A549 (cell line): ENCODE measurements at regions not wholly inside any gene's neighbourhood (a gene's known extent, or its start where the extent isn't known, plus 50 kb on each side); places are given as distances from the start of the nearest gene placed in this dataset.

Experiments used
- ATAC-seq, 2 experiments: fragments of 200-7000 bp in 1 of 2; fragments of >200 bp in 1 of 2; cut with Nextera tagmentation in 1 of 2; cut with Tn5 transposase in 1 of 2; 3 replicates each; pipeline versions ENCODE4 v1.8.0 to v1.9.1; 2018 to 2020; ENCODE audit warnings: mild to moderate bottlenecking in 1 of 2, moderate library complexity in 1 of 2
- CTCF ChIA-PET: fragments of 300-600 bp; sonication (Branson Sonifier 250); formaldehyde crosslinking; extraction: SDS; loops from one replicate; lab custom pipeline; 2021; ENCODE audit warnings: antibody characterized with exemption, inconsistent platforms; lab: Yijun Ruan, JAX
- POLR2A ChIA-PET: fragments of 350-600 bp; formaldehyde crosslinking; extraction: SDS; loops from one replicate; lab custom pipeline; 2021; ENCODE audit warnings: antibody characterized with exemption, inconsistent platforms; lab: Yijun Ruan, JAX
- DNase-seq, 2 experiments: peaks; one replicate each; pipeline versions ENCODE4 v3.0.0 to v3.0.0-alpha.2; 2011 to 2016; ENCODE audit warnings: low read depth in 1 of 2, low spot score in 1 of 2
- FAIRE-seq: peaks from 2 replicates; lab custom pipeline; 2011; peaks lifted over from hg19 to GRCh38; lab: Jason Lieb, UNC
- H3K27ac ChIP-seq, 2 experiments: fragments of >200 bp; sonication (Bioruptor Twin); formaldehyde crosslinking; 3 replicates each; pipeline ENCODE4 v1.5.1; 2016 to 2017
- H3K4me1 ChIP-seq: fragments of >200 bp; sonication (Bioruptor Twin); formaldehyde crosslinking; 3 replicates; pipeline ENCODE4 v1.6.1; 2016
- H3K4me2 ChIP-seq: fragments of >200 bp; sonication (Bioruptor Twin); formaldehyde crosslinking; 3 replicates; pipeline ENCODE4 v1.6.1; 2016
- H3K4me3 ChIP-seq: fragments of >200 bp; sonication (Bioruptor Twin); formaldehyde crosslinking; 3 replicates; pipeline ENCODE4 v1.5.1; 2016
- H3K9me3 ChIP-seq: fragments of >200 bp; sonication (Bioruptor Twin); formaldehyde crosslinking; 3 replicates; pipeline ENCODE4 v1.6.1; 2016
- CHD2 ChIP-seq: fragments of 150-350 bp; IDR thresholded peaks from 2 replicates; pipeline ENCODE4 v1.6.1; 2014; ENCODE audit warnings: low read length; ENCODE audit not compliant: partially characterized antibody
- CHD4 ChIP-seq: fragments of 200-600 bp; sonication (generic); IDR thresholded peaks from 2 replicates; pipeline ENCODE4 v1.6.1; 2016; ENCODE audit warnings: antibody characterized with exemption, mild to moderate bottlenecking, borderline replicate concordance
- EP300 ChIP-seq, 2 experiments: fragments of >200 bp; sonication (Bioruptor Twin); formaldehyde crosslinking; IDR thresholded peaks; 2 replicates in 1 of 2; 3 replicates in 1 of 2; pipeline ENCODE4 v1.6.1; 2016 to 2017
- ESRRA ChIP-seq: fragments of 150-350 bp; IDR thresholded peaks from 2 replicates; pipeline ENCODE4 v1.6.1; 2014; ENCODE audit warnings: mild to moderate bottlenecking, low read length, borderline replicate concordance
- GATA3 ChIP-seq: IDR thresholded peaks from 2 replicates; pipeline ENCODE4 v1.6.1; 2012; ENCODE audit warnings: borderline replicate concordance
- HES2 ChIP-seq: fragments of >200 bp; sonication (Bioruptor Twin); formaldehyde crosslinking; IDR thresholded peaks from 2 replicates; pipeline ENCODE4 v1.6.1; 2016
- HMGXB4 ChIP-seq: fragments of 250-450 bp; sonication (Bioruptor Pico); IDR thresholded peaks from 2 replicates; pipeline ENCODE4 v1.5.0; 2021; ENCODE audit warnings: mild to moderate bottlenecking, moderate library complexity, borderline replicate concordance
- HOXB13 ChIP-seq: fragments of 250-450 bp; sonication (Bioruptor Pico); IDR thresholded peaks from 2 replicates; pipeline ENCODE4 v1.5.0; 2020; ENCODE audit warnings: low read depth, mild to moderate bottlenecking, moderate library complexity
- JUN ChIP-seq, 2 experiments: fragments of >200 bp; sonication (Bioruptor Twin); formaldehyde crosslinking; IDR thresholded peaks; 2 replicates in 1 of 2; 3 replicates in 1 of 2; pipeline ENCODE4 v1.6.1; 2016 to 2017
- KDM1A ChIP-seq: fragments of 200-600 bp; sonication (generic); IDR thresholded peaks from 2 replicates; pipeline ENCODE4 v1.6.1; 2016; ENCODE audit warnings: low read depth, mild to moderate bottlenecking
- MAFK ChIP-seq: fragments of 450-650 bp; IDR thresholded peaks from 2 replicates; pipeline ENCODE4 v1.6.1; 2014; ENCODE audit not compliant: partially characterized antibody
- MAZ ChIP-seq: fragments of 150-350 bp; IDR thresholded peaks from 2 replicates; pipeline ENCODE4 v1.6.1; 2014; ENCODE audit warnings: antibody characterized with exemption, low read depth, low read length, borderline replicate concordance
- MYC ChIP-seq: IDR thresholded peaks from 2 replicates; pipeline ENCODE4 v1.6.1; 2012; ENCODE audit warnings: mild to moderate bottlenecking, inconsistent platforms, low read length, improper control_type of control experiment, borderline replicate concordance
- POLR2AphosphoS2 ChIP-seq: conservative IDR thresholded peaks from 2 replicates; pipeline ENCODE4 v1.6.1; 2012; ENCODE audit warnings: low read length, improper control_type of control experiment, inconsistent platforms
- RAD21 ChIP-seq, 2 experiments: fragments of >200 bp in 1 of 2; sonication (Bioruptor Twin) in 1 of 2; formaldehyde crosslinking in 1 of 2; IDR thresholded peaks in 1 of 2; conservative IDR thresholded peaks in 1 of 2; 2 replicates in 1 of 2; 3 replicates in 1 of 2; pipeline ENCODE4 v1.6.1; 2012 to 2018; ENCODE audit warnings: inconsistent platforms in 1 of 2
- SREBF2 ChIP-seq: fragments of 450-650 bp; IDR thresholded peaks from 2 replicates; pipeline ENCODE4 v1.6.1; 2014; ENCODE audit warnings: mild to moderate bottlenecking, moderate library complexity
- WGBS: methylation state at CpG from one replicate; pipeline ENCODE4 v1.1.6; 2017; ENCODE audit errors: missing lambda C conversion rate; 5-methylcytosine and 5-hydroxymethylcytosine counted together

GRCh38 chr1:222257027-222257426 is 290.9 kb downstream of the HHIPL2 start:
- Histone ChIP-seq H3K4me1 (no peaks in the 10 kb centered on the region), H3K4me3 (no peak overlapping the region), H3K4me2 (no peak overlapping the region), H3K27ac (no peak overlapping the region)
- FAIRE-seq (no peak), ATAC-seq (no peak), DNase-seq (no peak)
- 15% methylated on average over 2 of the region's 2 CpGs for WGBS
- ChIA-PET POLR2A (no interaction called here), CTCF (interaction anchor here (0.7 kb wide), 1 partner anchor 1390 kb away, joined by 4 read pairs; no protein-coding TSS in a partner anchor)
- no peak for TF ChIP-seq RAD21 (conservative IDR thresholded peaks at IDR 0.05 in 1 of 2, IDR thresholded peaks at IDR 0.05 in 1 of 2)
- no peak for TF ChIP-seq JUN (IDR thresholded peaks at IDR 0.05)
- TF ChIP-seq HES2, result no peak
- TF ChIP-seq EP300 (IDR thresholded peaks at IDR 0.05), result no peak
- no peak for TF ChIP-seq KDM1A
- no peak for TF ChIP-seq MAZ
- no peak for TF ChIP-seq HMGXB4
- TF ChIP-seq, all 56 proteins: peak for 0
- no peaks in the 10 kb centered on the region for H3K9me3 ChIP-seq

- ChIA-PET CTCF (interaction anchor here (0.6 to 0.7 kb wide), 2 partner anchors 20 to 1389 kb away, joined by 4 read pairs; no protein-coding TSS in a partner anchor), POLR2A (no interaction called here)
Observed at GRCh38 chr1:222256058-222256457, 291.8 kb downstream of the HHIPL2 start.

GRCh38 chr1:222252788-222253187 is 295.1 kb downstream of the HHIPL2 start:
- DNase-seq (no peak), ATAC-seq (no peak), FAIRE-seq (no peak)
- Histone ChIP-seq H3K4me3 (no peak overlapping the region), H3K27ac (no peak overlapping the region), H3K4me2 (no peak overlapping the region), H3K9me3 (no peaks in the 10 kb centered on the region), H3K4me1 (no peaks in the 10 kb centered on the region)
- TF ChIP-seq GATA3 (no peak), ESRRA (no peak), HOXB13 (CRISPR knock-in tag) (no peak), CHD4 (no peak), SREBF2 (no peak)
- 46% methylated on average over 4 of the region's 4 CpGs for WGBS
- CTCF ChIA-PET, result interaction anchor here (1.3 kb wide), 1 partner anchor 13 kb away, joined by 3 read pairs; no protein-coding TSS in a partner anchor
- POLR2A ChIA-PET, result no interaction called here

More at GRCh38 chr1:222256058-222256457, 291.8 kb downstream of the HHIPL2 start:
- H3K9me3 ChIP-seq, result no peaks in the 10 kb centered on the region
- no peak overlapping the region for H3K4me2 ChIP-seq
- DNase-seq (no peak), ATAC-seq (no peak), FAIRE-seq (no peak)
- H3K4me1 ChIP-seq, result no peaks in the 10 kb centered on the region
- WGBS, result 0% methylated on average over 1 of the region's 1 CpG
- no peak overlapping the region for H3K27ac ChIP-seq
- TF ChIP-seq POLR2AphosphoS2 (no peak), MAFK (peak; percentile 39)
- no peak overlapping the region for H3K4me3 ChIP-seq

- TF ChIP-seq CHD2 (no peak), MYC (no peak), EP300 (IDR thresholded peaks at IDR 0.05) (no peak), CHD4 (no peak)
- FAIRE-seq, result no peak
- DNase-seq, result no peak
- H3K4me3 ChIP-seq, result no peak overlapping the region
- WGBS, result 81% methylated on average over 2 of the region's 2 CpGs
- ATAC-seq, result no peak
- ChIA-PET CTCF (interaction anchor here (1.3 kb wide), 1 partner anchor 12 kb away, joined by 3 read pairs; no protein-coding TSS in a partner anchor), POLR2A (no interaction called here)
- H3K4me1 ChIP-seq, result no peaks in the 10 kb centered on the region
- H3K27ac ChIP-seq, result no peak overlapping the region
- H3K4me2 ChIP-seq, result no peak overlapping the region
- H3K9me3 ChIP-seq, result no peaks in the 10 kb centered on the region
Observed at GRCh38 chr1:222251847-222252246, 296.1 kb downstream of the HHIPL2 start.
